ENCODE measurements at regions not wholly inside any gene's neighbourhood (a gene's known extent, or its start where the extent isn't known, plus 50 kb on each side); places are given as distances from the start of the nearest gene placed in this dataset.

GRCh38 chr11:32485733-32486132 lies 50.4 kb upstream of the WT1 start:
- TF ChIP-seq, protein P1, sequence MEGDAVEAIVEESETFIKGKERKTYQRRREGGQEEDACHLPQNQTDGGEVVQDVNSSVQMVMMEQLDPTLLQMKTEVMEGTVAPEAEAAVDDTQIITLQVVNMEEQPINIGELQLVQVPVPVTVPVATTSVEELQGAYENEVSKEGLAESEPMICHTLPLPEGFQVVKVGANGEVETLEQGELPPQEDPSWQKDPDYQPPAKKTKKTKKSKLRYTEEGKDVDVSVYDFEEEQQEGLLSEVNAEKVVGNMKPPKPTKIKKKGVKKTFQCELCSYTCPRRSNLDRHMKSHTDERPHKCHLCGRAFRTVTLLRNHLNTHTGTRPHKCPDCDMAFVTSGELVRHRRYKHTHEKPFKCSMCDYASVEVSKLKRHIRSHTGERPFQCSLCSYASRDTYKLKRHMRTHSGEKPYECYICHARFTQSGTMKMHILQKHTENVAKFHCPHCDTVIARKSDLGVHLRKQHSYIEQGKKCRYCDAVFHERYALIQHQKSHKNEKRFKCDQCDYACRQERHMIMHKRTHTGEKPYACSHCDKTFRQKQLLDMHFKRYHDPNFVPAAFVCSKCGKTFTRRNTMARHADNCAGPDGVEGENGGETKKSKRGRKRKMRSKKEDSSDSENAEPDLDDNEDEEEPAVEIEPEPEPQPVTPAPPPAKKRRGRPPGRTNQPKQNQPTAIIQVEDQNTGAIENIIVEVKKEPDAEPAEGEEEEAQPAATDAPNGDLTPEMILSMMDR (IDR thresholded peaks at IDR 0.05; ENCODE audit: insufficient read depth, low read depth, low read length): no peak
- TF ChIP-seq EZH2 (IDR thresholded peaks at IDR 0.05; ENCODE audit: insufficient read depth, low read length): no peak
